OCI-LY3 (cell line): ENCODE measurements at regions not wholly inside any gene's neighbourhood (a gene's known extent, or its start where the extent isn't known, plus 50 kb on each side); places are given as distances from the start of the nearest gene placed in this dataset.

ENCODE experiments used
- EZH2phosphoT487 ChIP-seq: fragments of 200-600 bp; shearing (Covaris generic); IDR thresholded peaks from 2 replicates; pipeline ENCODE4 v1.6.1; 2018; ENCODE audit warnings: antibody characterized with exemption, mixed run types, low read depth
- TF ChIP-seq, protein P1 (sequence below): fragments of 200-600, 300-600 bp; sonication (generic); IDR thresholded peaks from 2 replicates; pipeline ENCODE4 v1.5.1; 2014; ENCODE audit warnings: antibody characterized with exemption, low read length, low read depth

DNA sequence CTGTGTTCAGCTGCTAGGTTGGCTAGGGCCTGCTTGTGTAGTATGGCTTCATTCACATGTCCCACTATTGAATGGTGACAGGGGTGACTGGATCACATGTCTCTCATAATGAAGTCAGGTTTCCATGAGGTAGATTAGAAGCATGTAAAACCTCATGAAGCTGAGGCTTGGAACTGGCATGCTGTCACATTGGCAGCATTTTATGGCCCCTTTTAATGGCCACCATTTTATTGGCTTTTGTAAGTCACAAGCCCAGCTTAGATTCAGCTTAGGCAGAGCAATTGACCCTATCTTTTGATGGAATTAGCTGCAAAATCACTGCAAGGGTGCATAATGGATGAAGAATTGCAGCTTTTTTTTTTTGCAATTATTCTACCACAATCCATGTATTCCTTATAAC, 583.5 kb downstream of the MED13L start:
- TF ChIP-seq, protein P1, sequence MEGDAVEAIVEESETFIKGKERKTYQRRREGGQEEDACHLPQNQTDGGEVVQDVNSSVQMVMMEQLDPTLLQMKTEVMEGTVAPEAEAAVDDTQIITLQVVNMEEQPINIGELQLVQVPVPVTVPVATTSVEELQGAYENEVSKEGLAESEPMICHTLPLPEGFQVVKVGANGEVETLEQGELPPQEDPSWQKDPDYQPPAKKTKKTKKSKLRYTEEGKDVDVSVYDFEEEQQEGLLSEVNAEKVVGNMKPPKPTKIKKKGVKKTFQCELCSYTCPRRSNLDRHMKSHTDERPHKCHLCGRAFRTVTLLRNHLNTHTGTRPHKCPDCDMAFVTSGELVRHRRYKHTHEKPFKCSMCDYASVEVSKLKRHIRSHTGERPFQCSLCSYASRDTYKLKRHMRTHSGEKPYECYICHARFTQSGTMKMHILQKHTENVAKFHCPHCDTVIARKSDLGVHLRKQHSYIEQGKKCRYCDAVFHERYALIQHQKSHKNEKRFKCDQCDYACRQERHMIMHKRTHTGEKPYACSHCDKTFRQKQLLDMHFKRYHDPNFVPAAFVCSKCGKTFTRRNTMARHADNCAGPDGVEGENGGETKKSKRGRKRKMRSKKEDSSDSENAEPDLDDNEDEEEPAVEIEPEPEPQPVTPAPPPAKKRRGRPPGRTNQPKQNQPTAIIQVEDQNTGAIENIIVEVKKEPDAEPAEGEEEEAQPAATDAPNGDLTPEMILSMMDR, result no peak
- TF ChIP-seq EZH2phosphoT487, result no peak
